ENCODE measurements at regions not wholly inside any gene's neighbourhood (a gene's known extent, or its start where the extent isn't known, plus 50 kb on each side); places are given as distances from the start of the nearest gene placed in this dataset.

DNA sequence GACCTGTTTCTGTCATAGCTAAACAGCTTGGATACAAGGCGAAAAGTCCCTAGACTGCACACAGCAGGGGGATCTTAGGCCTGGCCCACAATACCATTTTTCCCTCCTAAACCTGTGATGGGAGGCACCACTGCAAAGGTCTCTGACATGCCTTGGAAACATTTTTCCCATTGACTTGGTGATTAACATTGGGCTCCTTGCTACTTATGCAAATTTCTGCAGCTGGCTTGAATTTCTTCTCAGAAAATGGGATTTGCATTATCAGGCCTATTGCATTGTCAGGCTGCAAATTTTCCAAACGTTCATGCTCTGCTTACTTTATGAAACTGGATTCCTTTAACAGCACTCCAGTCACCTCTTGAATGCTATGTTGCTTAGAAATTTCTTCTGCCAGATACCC, 136.2 kb upstream of the TSHZ3 start:
- no peak for DNase-seq (ENCODE audit: low spot score in 2 of 2)
- no peak overlapping the region for H3K4me3 ChIP-seq (ENCODE audit: low read depth, poor library complexity, severe bottlenecking)
- intact Hi-C loops (cut with DNase I; ENCODE audit: low total_unique reads), result no loop called here
- WGBS, 2 donors, result 66 to 79% methylated on average over 2 of the region's 2 CpGs
- TF ChIP-seq, protein P1, sequence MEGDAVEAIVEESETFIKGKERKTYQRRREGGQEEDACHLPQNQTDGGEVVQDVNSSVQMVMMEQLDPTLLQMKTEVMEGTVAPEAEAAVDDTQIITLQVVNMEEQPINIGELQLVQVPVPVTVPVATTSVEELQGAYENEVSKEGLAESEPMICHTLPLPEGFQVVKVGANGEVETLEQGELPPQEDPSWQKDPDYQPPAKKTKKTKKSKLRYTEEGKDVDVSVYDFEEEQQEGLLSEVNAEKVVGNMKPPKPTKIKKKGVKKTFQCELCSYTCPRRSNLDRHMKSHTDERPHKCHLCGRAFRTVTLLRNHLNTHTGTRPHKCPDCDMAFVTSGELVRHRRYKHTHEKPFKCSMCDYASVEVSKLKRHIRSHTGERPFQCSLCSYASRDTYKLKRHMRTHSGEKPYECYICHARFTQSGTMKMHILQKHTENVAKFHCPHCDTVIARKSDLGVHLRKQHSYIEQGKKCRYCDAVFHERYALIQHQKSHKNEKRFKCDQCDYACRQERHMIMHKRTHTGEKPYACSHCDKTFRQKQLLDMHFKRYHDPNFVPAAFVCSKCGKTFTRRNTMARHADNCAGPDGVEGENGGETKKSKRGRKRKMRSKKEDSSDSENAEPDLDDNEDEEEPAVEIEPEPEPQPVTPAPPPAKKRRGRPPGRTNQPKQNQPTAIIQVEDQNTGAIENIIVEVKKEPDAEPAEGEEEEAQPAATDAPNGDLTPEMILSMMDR (IDR thresholded peaks at IDR 0.05), result no peak
- no peak for TF ChIP-seq POLR2A (IDR thresholded peaks at IDR 0.05)

DNA sequence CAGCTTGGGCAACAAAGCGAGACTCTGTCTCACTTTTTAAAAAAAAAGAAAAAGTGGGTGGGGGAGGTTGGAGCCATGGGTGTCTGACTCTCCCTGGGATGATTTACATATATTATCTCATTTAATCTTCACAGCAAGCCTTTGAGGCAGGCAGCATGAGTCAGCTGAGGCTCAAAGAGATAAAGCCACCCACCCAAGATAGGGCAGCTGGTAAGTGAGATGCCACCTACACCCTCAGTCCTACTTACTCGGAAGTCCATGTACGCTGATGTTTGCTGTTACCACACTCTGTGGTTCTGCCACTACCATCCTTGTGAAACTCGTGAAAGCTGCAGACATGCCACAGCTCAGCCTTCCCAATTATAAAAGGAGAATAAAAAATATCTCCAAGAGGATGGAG, 142.0 kb upstream of the TSHZ3 start:
- peak in 1 of 2 donors; percentile 14 for DNase-seq (ENCODE audit: low spot score in 2 of 2)
- H3K4me3 ChIP-seq (ENCODE audit: low read depth, poor library complexity, severe bottlenecking), result no peak overlapping the region
- WGBS, 2 donors, result 80 to 87% methylated on average over 4 of the region's 4 CpGs
- intact Hi-C loops (cut with DNase I; ENCODE audit: low total_unique reads), result no loop called here
- TF ChIP-seq POLR2A (IDR thresholded peaks at IDR 0.05), result no peak
- TF ChIP-seq, protein P1 (IDR thresholded peaks at IDR 0.05), result no peak

DNA sequence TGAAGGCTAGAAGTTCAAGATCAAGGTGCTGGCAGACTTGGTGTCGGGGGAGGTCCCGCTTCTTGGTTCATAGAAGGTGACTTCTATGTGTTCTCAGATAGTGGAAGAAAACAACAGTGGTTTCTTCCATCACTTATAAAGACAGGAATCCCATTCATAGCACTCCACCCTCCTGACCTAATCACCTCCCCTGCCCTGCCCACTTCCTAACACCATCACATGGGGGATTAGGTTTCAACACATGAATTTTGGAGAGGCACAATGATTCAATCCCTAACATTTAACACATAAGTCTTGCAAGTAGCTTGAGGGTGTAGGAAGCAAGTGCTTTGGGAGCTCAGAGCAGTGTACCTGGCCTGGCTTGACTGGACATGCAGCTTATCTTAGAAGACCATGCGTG, 142.8 kb upstream of the TSHZ3 start:
- TF ChIP-seq, protein P1 (IDR thresholded peaks at IDR 0.05), result no peak
- TF ChIP-seq POLR2A (IDR thresholded peaks at IDR 0.05), result no peak
- 91 to 93% methylated on average over 3 of the region's 3 CpGs for WGBS, 2 donors
- peak in 1 of 2 donors; percentile 49 for DNase-seq (ENCODE audit: low spot score in 2 of 2)
- H3K4me3 ChIP-seq (ENCODE audit: low read depth, poor library complexity, severe bottlenecking), result no peak overlapping the region
- intact Hi-C loops (cut with DNase I; ENCODE audit: low total_unique reads), result no loop called here

DNA sequence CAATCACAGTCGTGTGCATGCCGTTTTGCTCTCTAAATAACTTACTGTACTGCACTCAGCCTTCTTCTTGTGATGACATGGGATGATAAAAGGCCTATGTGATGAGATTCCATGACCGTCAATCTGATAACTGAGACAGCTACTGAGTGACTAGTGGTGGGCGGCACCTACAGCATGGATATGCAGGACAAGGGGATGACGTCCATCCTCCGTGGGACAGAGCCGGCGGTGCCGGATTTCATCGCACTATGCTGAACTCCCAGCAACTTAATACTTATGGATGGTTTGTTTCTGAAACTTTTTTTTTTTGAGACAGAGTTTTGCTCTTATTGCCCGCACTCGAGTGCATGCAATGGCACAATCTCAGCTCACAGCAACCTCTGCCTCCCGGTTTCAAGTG, 146.8 kb upstream of the TSHZ3 start:
- 92 to 95% methylated on average over 13 of the region's 13 CpGs for WGBS, 2 donors
- TF ChIP-seq, protein P1 (IDR thresholded peaks at IDR 0.05), result no peak
- TF ChIP-seq POLR2A (IDR thresholded peaks at IDR 0.05), result no peak
- intact Hi-C loops (cut with DNase I; ENCODE audit: low total_unique reads), result no loop called here
- peak in 1 of 2 donors; percentile 53 for DNase-seq (ENCODE audit: low spot score in 2 of 2)
- H3K4me3 ChIP-seq (ENCODE audit: low read depth, poor library complexity, severe bottlenecking), result no peak overlapping the region

DNA sequence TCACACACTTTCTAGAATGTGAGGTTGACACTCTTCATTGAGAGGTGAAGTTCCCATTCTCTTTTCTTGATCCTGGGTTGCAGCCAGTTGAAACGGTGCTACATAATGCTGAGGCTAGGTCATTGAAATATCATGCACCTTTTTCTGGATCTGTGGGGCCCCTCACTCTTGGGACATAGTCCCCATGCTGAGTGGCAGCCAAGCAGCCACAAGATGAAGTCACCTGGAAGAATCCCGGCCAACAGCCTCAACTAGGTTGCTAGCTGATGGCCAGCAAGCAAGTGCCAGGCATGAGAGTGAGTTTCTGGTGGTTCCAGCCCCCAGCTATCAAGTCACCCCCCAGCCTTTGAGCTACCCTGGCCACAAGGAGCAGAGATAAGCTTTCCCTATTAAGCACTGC, 148.5 kb upstream of the TSHZ3 start:
- DNase-seq (ENCODE audit: low spot score in 2 of 2), result peak in 1 of 2 donors; percentile 36
- TF ChIP-seq, protein P1 (IDR thresholded peaks at IDR 0.05), result no peak
- TF ChIP-seq POLR2A (IDR thresholded peaks at IDR 0.05), result no peak
- 77 to 89% methylated on average over 2 of the region's 2 CpGs for WGBS, 2 donors
- intact Hi-C loops (cut with DNase I; ENCODE audit: low total_unique reads), result no loop called here
- H3K4me3 ChIP-seq (ENCODE audit: low read depth, poor library complexity, severe bottlenecking), result no peak overlapping the region

DNA sequence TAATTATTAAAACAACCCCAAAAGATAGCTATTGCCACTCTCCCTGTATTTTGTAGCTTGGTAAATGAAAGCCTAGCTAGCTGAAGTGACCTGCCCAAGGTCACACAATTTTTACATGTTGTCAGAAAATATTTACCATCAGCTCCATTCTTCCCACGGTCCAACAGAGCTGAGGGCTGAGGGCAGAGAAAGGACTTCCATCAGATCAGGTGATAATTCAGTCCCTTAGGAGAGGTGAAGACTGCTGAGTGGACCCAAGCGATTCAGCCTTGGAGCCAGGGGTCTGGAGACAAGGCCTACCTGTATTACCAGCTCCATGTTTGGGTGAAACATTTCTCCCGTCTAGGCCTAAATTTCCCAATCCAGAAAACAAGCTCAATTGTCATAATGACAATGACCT, 149.5 kb upstream of the TSHZ3 start:
- intact Hi-C loops (cut with DNase I; ENCODE audit: low total_unique reads), result no loop called here
- TF ChIP-seq, protein P1 (IDR thresholded peaks at IDR 0.05), result no peak
- TF ChIP-seq POLR2A (IDR thresholded peaks at IDR 0.05), result no peak
- no peak overlapping the region for H3K4me3 ChIP-seq (ENCODE audit: low read depth, poor library complexity, severe bottlenecking)
- WGBS, 2 donors, result 90 to 92% methylated on average over 3 of the region's 3 CpGs
- peak in 1 of 2 donors; percentile 26 for DNase-seq (ENCODE audit: low spot score in 2 of 2)
